CD4-positive, CD25-positive, alpha-beta regulatory T cell (primary cell): ENCODE measurements at regions not wholly inside any gene's neighbourhood (a gene's known extent, or its start where the extent isn't known, plus 50 kb on each side); places are given as distances from the start of the nearest gene placed in this dataset.

Source experiments
- ATAC-seq, 2 donors: fragments of 150-1000 bp; cut with Tn5 transposase; one replicate each; pipeline ENCODE4 v1.10.0; 2021; ENCODE audit warnings: low read depth in 2 of 2, moderate number of reproducible peaks in 2 of 2, moderate library complexity in 1 of 2
- DNase-seq, 3 donors: peaks; one replicate each; pipeline versions ENCODE4 v3.0.0 to v3.0.0-alpha.2; 2012 to 2022; ENCODE audit warnings: mixed read lengths in 1 of 3
- H3K27ac ChIP-seq: one replicate; pipeline ENCODE4 v1.7.0; 2013; ENCODE audit warnings: mild to moderate bottlenecking, low read length; ENCODE audit not compliant: insufficient read depth, poor library complexity, severe bottlenecking
- H3K27me3 ChIP-seq: one replicate; pipeline ENCODE4 v1.7.0; 2013; ENCODE audit warnings: low read length; ENCODE audit not compliant: control insufficient read depth, insufficient read depth
- H3K36me3 ChIP-seq: one replicate; pipeline ENCODE4 v1.7.0; 2013; ENCODE audit warnings: mild to moderate bottlenecking, low read length, moderate library complexity; ENCODE audit not compliant: control insufficient read depth, insufficient read depth
- H3K4me1 ChIP-seq: 2 replicates; pipeline ENCODE4 v1.7.0; 2013; ENCODE audit warnings: mild to moderate bottlenecking, low read length; ENCODE audit not compliant: insufficient read depth, control insufficient read depth, poor library complexity, severe bottlenecking
- H3K4me3 ChIP-seq: one replicate; pipeline ENCODE4 v1.7.0; 2013; ENCODE audit warnings: low read depth, mild to moderate bottlenecking, low read length, moderate library complexity
- H3K9me3 ChIP-seq, 2 experiments: 1 replicate in 1 of 2; 2 replicates in 1 of 2; pipeline ENCODE4 v1.7.0; 2013; ENCODE audit warnings: low read length in 2 of 2, mild to moderate bottlenecking in 1 of 2, moderate library complexity in 1 of 2; ENCODE audit not compliant: control insufficient read depth in 2 of 2
- H3K27ac Mint-ChIP-seq, 3 donors: one replicate each; pipeline ENCODE4 v1.8.0; 2020 to 2022; ENCODE audit warnings: mild to moderate bottlenecking in 3 of 3, mixed read lengths in 3 of 3, moderate library complexity in 2 of 3
- H3K27me3 Mint-ChIP-seq: one replicate; pipeline ENCODE4 v1.8.0; 2022; ENCODE audit warnings: mild to moderate bottlenecking, mixed read lengths
- H3K36me3 Mint-ChIP-seq: one replicate; pipeline ENCODE4 v1.8.0; 2020; ENCODE audit warnings: mixed read lengths
- H3K4me1 Mint-ChIP-seq, 4 donors: one replicate each; pipeline ENCODE4 v1.8.0; 2020 to 2022; ENCODE audit warnings: mixed read lengths in 4 of 4, mild to moderate bottlenecking in 1 of 4
- H3K4me3 Mint-ChIP-seq, 4 donors: one replicate each; pipeline ENCODE4 v1.8.0; 2020 to 2022; ENCODE audit warnings: mild to moderate bottlenecking in 4 of 4, mixed read lengths in 4 of 4, moderate library complexity in 3 of 4
- H3K9me3 Mint-ChIP-seq, 7 donors: one replicate each; pipeline ENCODE4 v1.8.0; 2020 to 2022; ENCODE audit warnings: mixed read lengths in 7 of 7, mild to moderate bottlenecking in 3 of 7, moderate library complexity in 2 of 7

DNA sequence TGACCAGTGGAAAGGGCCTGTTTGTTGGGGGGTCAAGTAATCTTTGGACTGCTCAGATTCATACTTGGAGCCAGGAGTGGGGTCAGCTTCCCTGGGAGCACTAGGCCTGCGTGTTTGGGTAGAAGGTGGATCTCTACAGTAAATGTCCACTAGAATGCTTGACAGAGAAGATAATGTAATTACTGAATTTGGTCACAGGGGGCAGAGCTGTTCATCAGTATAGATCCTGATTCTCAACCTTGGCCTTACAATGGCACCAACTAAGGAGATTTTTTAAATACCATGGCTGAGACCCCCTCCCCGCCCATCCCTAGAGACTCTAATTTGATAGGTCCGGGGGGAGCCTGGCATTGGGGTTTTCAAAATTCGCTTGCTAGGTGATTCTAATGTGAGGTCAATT, 217.5 kb upstream of the PLXNA2 start:
- Mint-ChIP-seq H3K4me1 (no peaks in the 10 kb centered on the region), H3K27me3 (no peaks in the 10 kb centered on the region), H3K9me3 (peaks cover 0 to 9% (median 3%) of the 10 kb centered on the region in 7 donors), H3K4me3 (no peak overlapping the region), H3K27ac (no peak overlapping the region), H3K36me3 (peaks cover 3% of the 10 kb centered on the region)
- H3K36me3 ChIP-seq: no peaks in the 10 kb centered on the region
- ATAC-seq (no peak), DNase-seq (no peak)
- H3K27ac ChIP-seq: no peak overlapping the region
- H3K27me3 ChIP-seq: no peaks in the 10 kb centered on the region
- H3K4me1 ChIP-seq: no peaks in the 10 kb centered on the region
- H3K4me3 ChIP-seq: no peak overlapping the region
- no peaks in the 10 kb centered on the region for H3K9me3 ChIP-seq

DNA sequence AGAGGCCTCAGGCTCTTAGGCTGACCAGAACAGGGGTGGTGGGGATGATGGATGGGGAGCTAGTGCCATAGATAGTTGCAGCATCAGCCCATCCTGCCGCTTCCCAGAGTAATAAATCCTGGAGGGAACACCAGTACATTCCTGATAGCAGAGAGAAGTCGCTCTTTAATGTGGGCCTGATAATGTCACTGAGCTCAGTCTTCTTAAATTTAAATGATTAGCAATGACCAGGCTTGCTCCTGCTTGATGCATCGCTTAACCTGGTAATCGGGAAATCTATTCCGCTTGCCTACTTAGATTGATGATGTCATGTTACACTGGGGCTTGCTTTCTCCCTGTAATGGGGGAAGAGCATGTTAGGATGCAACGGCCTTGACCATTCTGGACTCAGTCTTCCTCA, 218.6 kb upstream of the PLXNA2 start:
- H3K36me3 Mint-ChIP-seq: no peaks in the 10 kb centered on the region
- ATAC-seq: no peak

DNA sequence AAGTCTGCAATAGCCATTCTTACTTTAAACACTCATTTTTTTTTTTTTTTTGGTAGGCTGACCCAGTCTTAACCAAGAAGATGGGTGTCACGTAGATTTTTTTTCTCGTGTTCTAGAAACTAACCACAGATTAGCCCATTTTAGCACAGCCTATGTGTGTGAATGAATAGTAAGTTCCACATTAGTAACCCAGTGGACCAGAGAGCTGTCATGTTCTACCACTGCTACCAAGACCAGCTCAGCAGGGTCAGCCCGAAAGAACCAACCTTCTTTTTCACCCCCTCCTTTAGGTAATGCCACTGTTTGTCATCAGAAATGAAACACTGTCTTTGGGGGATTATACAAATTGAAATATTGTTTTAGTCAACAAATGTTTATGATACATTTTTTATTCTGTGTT, 221.1 kb upstream of the PLXNA2 start:
- Mint-ChIP-seq H3K27me3 (no peaks in the 10 kb centered on the region), H3K36me3 (no peaks in the 10 kb centered on the region), H3K9me3 (peaks cover 0 to 6% (median 0%) of the 10 kb centered on the region in 7 donors), H3K4me1 (no peaks in the 10 kb centered on the region), H3K27ac (no peak overlapping the region), H3K4me3 (no peak overlapping the region)
- no peaks in the 10 kb centered on the region for H3K27me3 ChIP-seq
- H3K36me3 ChIP-seq: no peaks in the 10 kb centered on the region
- ATAC-seq (no peak), DNase-seq (no peak)
- no peaks in the 10 kb centered on the region for H3K4me1 ChIP-seq
- H3K27ac ChIP-seq: no peak overlapping the region
- H3K4me3 ChIP-seq: no peak overlapping the region
- no peaks in the 10 kb centered on the region for H3K9me3 ChIP-seq

More for the DNA sequence above, 218.6 kb upstream of the PLXNA2 start:
- Mint-ChIP-seq H3K9me3 (peaks cover 0 to 9% (median 2%) of the 10 kb centered on the region in 7 donors), H3K4me1 (no peaks in the 10 kb centered on the region), H3K27ac (no peak overlapping the region), H3K27me3 (no peaks in the 10 kb centered on the region), H3K4me3 (no peak overlapping the region)
- no peaks in the 10 kb centered on the region for H3K36me3 ChIP-seq
- H3K9me3 ChIP-seq: no peaks in the 10 kb centered on the region
- no peaks in the 10 kb centered on the region for H3K27me3 ChIP-seq
- DNase-seq: no peak
- no peak overlapping the region for H3K27ac ChIP-seq
- no peak overlapping the region for H3K4me3 ChIP-seq
- H3K4me1 ChIP-seq: no peaks in the 10 kb centered on the region

DNA sequence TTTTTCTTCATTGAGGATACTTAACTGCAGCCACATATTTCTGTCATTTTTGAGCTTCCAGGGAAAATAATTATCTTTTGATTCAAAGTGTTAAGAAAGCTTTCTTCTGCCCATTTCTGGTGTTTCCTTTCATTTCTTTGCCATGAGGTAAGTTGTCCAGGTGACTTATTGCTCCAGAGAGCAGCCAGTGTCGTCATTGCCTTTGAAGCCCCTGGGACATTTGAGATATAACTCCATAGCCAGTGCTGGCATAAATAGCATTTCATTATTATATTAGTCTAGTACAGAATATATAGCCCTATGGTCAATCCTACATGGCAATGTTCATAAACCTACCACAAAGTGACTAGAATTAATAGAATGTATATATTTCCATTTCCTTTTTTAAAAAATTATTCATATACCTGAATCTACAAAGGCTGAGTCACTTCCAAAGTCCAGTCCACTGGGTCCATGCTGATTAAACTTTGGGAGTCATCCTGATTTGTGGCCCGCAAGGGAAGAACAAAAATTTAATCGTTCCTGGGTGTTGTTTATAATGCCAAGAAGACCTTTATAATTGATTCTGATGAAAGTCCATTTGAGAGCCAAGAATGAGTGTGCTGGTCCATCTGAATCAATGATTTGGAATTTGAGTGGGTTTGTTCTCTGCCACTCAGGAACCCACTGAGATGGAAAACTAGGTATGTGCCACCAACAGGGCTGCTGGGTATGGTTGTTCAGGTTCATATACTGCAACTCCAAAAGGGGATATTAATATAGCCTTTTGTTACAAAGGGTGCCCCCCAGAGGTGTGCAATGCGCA, 221.8 kb upstream of the PLXNA2 start:
- no peak for DNase-seq
- no peak overlapping the region for H3K4me3 Mint-ChIP-seq
- Histone ChIP-seq H3K4me1 (no peaks in the 10 kb centered on the region), H3K27me3 (no peaks in the 10 kb centered on the region), H3K4me3 (no peak overlapping the region), H3K9me3 (no peaks in the 10 kb centered on the region), H3K27ac (no peak overlapping the region), H3K36me3 (no peaks in the 10 kb centered on the region)
- no peak for ATAC-seq
- no peaks in the 10 kb centered on the region for H3K4me1 Mint-ChIP-seq
- H3K27ac Mint-ChIP-seq: no peak overlapping the region
- H3K27me3 Mint-ChIP-seq: no peaks in the 10 kb centered on the region
- peaks cover 0 to 6% (median 0%) of the 10 kb centered on the region in 7 donors for H3K9me3 Mint-ChIP-seq
- H3K36me3 Mint-ChIP-seq: no peaks in the 10 kb centered on the region

DNA sequence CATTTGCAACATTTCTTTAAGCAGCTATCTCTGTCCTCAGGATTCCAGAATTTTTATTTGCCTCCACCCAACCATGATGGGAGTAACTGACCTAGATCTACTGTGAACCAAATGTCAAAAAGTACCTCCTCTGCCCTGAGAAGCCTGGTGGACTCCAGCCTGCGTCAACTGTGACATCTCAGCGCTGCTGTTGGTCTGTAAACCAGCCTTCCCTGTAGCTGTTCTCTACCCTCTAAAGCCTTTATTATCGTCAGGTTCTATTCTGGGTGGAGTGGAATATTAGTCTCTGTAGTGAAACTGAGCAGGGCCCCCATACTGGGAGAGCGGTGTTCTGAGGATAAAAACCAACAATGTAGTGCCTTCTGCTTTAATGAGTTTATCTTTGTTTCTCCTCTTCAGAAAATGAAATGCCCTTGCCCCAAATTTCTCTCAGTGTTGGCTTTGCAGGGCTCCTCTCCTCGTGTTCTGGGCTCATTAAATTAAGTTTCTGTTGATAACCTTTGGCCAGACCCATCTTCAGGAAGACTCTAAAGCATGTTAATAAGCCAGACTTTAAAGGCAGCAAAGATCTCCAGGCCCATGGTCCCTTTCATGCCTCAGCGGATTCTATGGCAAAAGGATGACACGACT, 223.1 kb upstream of the PLXNA2 start:
- ATAC-seq (no peak), DNase-seq (no peak)
- H3K27ac Mint-ChIP-seq: no peak overlapping the region
- Histone ChIP-seq H3K9me3 (no peaks in the 10 kb centered on the region), H3K36me3 (no peaks in the 10 kb centered on the region), H3K4me1 (no peaks in the 10 kb centered on the region), H3K27ac (no peak overlapping the region), H3K27me3 (no peaks in the 10 kb centered on the region), H3K4me3 (no peak overlapping the region)
- no peaks in the 10 kb centered on the region for H3K36me3 Mint-ChIP-seq
- peaks cover 0 to 6% (median 0%) of the 10 kb centered on the region in 7 donors for H3K9me3 Mint-ChIP-seq
- H3K27me3 Mint-ChIP-seq: no peaks in the 10 kb centered on the region
- no peak overlapping the region for H3K4me3 Mint-ChIP-seq
- H3K4me1 Mint-ChIP-seq: no peaks in the 10 kb centered on the region

DNA sequence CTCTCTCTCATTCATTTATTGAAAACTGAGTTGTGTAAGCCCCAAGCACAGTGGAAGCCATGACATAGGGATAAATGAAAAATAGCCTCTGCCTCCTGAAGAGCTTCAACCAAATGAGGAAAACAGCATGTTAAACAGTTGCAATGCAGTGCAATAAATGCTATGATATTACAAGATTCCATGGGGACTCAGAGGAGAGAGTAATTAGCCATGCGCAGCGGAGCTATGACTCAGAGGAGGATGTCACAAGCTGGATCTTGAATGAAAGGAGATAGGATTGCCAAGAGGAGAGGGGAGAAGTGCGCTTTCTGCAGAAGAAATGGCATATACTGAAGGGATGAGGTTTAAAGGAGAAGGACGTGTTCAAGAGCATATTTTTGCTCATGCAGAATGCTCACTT, 231.3 kb upstream of the PLXNA2 start:
- H3K4me3 Mint-ChIP-seq: no peak overlapping the region
- H3K4me1 Mint-ChIP-seq: peaks cover 0 to 5% (median 0%) of the 10 kb centered on the region in 4 donors
- peaks cover 0 to 3% (median 0%) of the 10 kb centered on the region in 7 donors for H3K9me3 Mint-ChIP-seq
- H3K36me3 Mint-ChIP-seq: no peaks in the 10 kb centered on the region
- H3K4me3 ChIP-seq: no peak overlapping the region
- DNase-seq: no peak
- ATAC-seq: no peak
- H3K27me3 Mint-ChIP-seq: no peaks in the 10 kb centered on the region
- no peak overlapping the region for H3K27ac Mint-ChIP-seq
- no peaks in the 10 kb centered on the region for H3K4me1 ChIP-seq
- no peaks in the 10 kb centered on the region for H3K9me3 ChIP-seq
- H3K27ac ChIP-seq: no peak overlapping the region
- H3K27me3 ChIP-seq: no peaks in the 10 kb centered on the region
- no peaks in the 10 kb centered on the region for H3K36me3 ChIP-seq

DNA sequence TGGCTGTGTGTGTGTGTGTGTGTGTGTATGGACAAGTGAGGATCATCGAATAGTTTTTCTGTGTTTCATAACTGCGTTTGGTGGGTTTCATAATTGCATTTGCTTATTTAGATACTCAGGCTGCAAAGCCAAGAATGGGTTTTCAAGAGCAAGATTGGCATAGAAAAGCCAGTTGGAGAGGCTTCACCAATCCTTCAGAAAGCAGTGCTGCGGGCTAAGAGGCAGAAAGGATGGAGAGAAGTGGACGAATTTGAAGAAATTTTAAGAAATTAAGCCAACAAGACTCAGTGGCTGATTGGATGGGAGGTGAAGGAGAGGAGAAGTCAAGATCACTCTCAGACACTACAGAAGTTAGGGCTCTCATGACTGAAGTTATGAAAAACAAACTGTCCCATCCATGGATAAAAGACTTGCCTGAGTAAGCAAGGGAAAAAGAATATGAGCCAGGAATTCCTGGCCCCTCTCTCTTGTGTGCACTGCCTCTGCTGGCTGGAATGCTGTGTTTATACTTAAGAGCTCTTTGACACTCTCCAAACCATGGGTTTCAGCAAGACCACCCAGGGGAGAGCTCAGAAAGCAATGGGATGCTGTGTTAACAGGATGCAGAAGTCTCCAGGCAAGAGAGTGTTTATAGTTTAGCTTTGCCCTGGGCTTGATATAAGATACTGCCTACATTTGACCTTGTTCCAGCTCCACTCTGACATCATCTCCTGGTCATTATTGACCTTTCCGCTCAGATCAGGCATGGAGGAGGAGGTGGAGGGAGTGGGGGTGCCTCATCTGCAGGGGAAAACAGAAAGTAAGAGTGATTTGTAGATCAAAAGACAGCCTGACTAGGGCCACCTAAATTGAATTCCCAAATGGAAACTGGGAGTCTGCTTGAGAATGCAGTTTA, 232.0 kb upstream of the PLXNA2 start:
- ATAC-seq: no peak
- H3K36me3 Mint-ChIP-seq: no peaks in the 10 kb centered on the region
- no peak overlapping the region for H3K27ac ChIP-seq

More for the DNA sequence above, 232.0 kb upstream of the PLXNA2 start:
- Histone ChIP-seq H3K27me3 (no peaks in the 10 kb centered on the region), H3K9me3 (no peaks in the 10 kb centered on the region), H3K4me1 (no peaks in the 10 kb centered on the region), H3K36me3 (no peaks in the 10 kb centered on the region), H3K4me3 (no peak overlapping the region)
- Mint-ChIP-seq H3K9me3 (peaks cover 0 to 4% (median 0%) of the 10 kb centered on the region in 7 donors), H3K4me1 (peaks cover 0 to 5% (median 0%) of the 10 kb centered on the region in 4 donors), H3K27ac (no peak overlapping the region), H3K4me3 (no peak overlapping the region), H3K27me3 (no peaks in the 10 kb centered on the region)
- no peak for DNase-seq
